Calu3 (cell line): ENCODE measurements at regions not wholly inside any gene's neighbourhood (a gene's known extent, or its start where the extent isn't known, plus 50 kb on each side); places are given as distances from the start of the nearest gene placed in this dataset.

Experiments used
- BruUV-seq: library from RNA; stranded (reverse); fragments of 400-500 nt; replicated peaks from 2 replicates; lab custom pipeline; 2021; lab: Mats Ljungman, UMichigan
- CTCF ChIA-PET: fragments of 300-600 bp; sonication (Branson Sonifier 250); formaldehyde crosslinking; loops from one replicate; lab custom pipeline; 2022; ENCODE audit warnings: antibody characterized with exemption; lab: Charles Lee
- DNase-seq: peaks from one replicate; pipeline ENCODE4 v3.0.0; 2022
- H3K27ac Mint-ChIP-seq: one replicate; pipeline ENCODE4 v1.8.0; 2022; ENCODE audit warnings: mixed read lengths; ENCODE audit not compliant: unreplicated experiment
- H3K27me3 Mint-ChIP-seq: one replicate; pipeline ENCODE4 v1.8.0; 2022; ENCODE audit warnings: mixed read lengths; ENCODE audit not compliant: unreplicated experiment
- H3K36me3 Mint-ChIP-seq: one replicate; pipeline ENCODE4 v1.8.0; 2022; ENCODE audit warnings: mild to moderate bottlenecking, moderate library complexity, mixed read lengths; ENCODE audit not compliant: insufficient read depth, unreplicated experiment
- H3K4me1 Mint-ChIP-seq: one replicate; pipeline ENCODE4 v1.8.0; 2022; ENCODE audit warnings: mild to moderate bottlenecking, low read depth, mixed read lengths; ENCODE audit not compliant: unreplicated experiment
- H3K4me3 Mint-ChIP-seq: one replicate; pipeline ENCODE4 v1.8.0; 2022; ENCODE audit warnings: mild to moderate bottlenecking, low read depth, moderate library complexity, mixed read lengths; ENCODE audit not compliant: unreplicated experiment
- H3K9me3 Mint-ChIP-seq: one replicate; pipeline ENCODE4 v1.8.0; 2022; ENCODE audit warnings: low read depth, mixed read lengths; ENCODE audit not compliant: unreplicated experiment
- CTCF ChIP-seq: fragments of 200-600 bp; IDR thresholded peaks from one replicate; pipeline ENCODE4 v1.8.0; 2022; ENCODE audit warnings: antibody characterized with exemption; ENCODE audit not compliant: unreplicated experiment
- intact Hi-C: fragments of 100-400 bp; cut with micrococcal nuclease; formaldehyde crosslinking; loops from one replicate; pipeline ENCODE4 v1.10.0; 2022; ENCODE audit not compliant: unreplicated experiment

GRCh38 chr13:106685143-106685542, 117.2 kb upstream of the ARGLU1 start:
- peaks cover 3% of the 10 kb centered on the region for H3K9me3 Mint-ChIP-seq
- no TSS peak for BruUV-seq
- TF ChIP-seq CTCF = no peak
- no peak overlapping the region for H3K27ac Mint-ChIP-seq
- no peaks in the 10 kb centered on the region for H3K27me3 Mint-ChIP-seq
- H3K36me3 Mint-ChIP-seq = no peaks in the 10 kb centered on the region
- intact Hi-C loops = no loop called here
- no peak for DNase-seq
- CTCF ChIA-PET = interaction anchor here (0.7 kb wide), 1 partner anchor 1799 kb away, joined by 3 read pairs; no protein-coding TSS in a partner anchor
- H3K4me3 Mint-ChIP-seq = no peak overlapping the region
- H3K4me1 Mint-ChIP-seq = no peaks in the 10 kb centered on the region

GRCh38 chr13:106683918-106684317, 116.0 kb upstream of the ARGLU1 start:
- H3K4me3 Mint-ChIP-seq = no peak overlapping the region
- no peak for TF ChIP-seq CTCF
- intact Hi-C loops = no loop called here
- peaks cover 3% of the 10 kb centered on the region for H3K9me3 Mint-ChIP-seq
- no TSS peak for BruUV-seq
- no peak for DNase-seq
- no peaks in the 10 kb centered on the region for H3K36me3 Mint-ChIP-seq
- CTCF ChIA-PET = no interaction called here
- no peaks in the 10 kb centered on the region for H3K27me3 Mint-ChIP-seq
- no peak overlapping the region for H3K27ac Mint-ChIP-seq
- H3K4me1 Mint-ChIP-seq = no peaks in the 10 kb centered on the region

GRCh38 chr13:106683179-106683578, 115.2 kb upstream of the ARGLU1 start:
- intact Hi-C loops = no loop called here
- DNase-seq = no peak
- Mint-ChIP-seq H3K36me3 (no peaks in the 10 kb centered on the region), H3K27me3 (no peaks in the 10 kb centered on the region), H3K9me3 (peaks cover 3% of the 10 kb centered on the region), H3K4me1 (no peaks in the 10 kb centered on the region), H3K4me3 (no peak overlapping the region), H3K27ac (no peak overlapping the region)
- BruUV-seq = no TSS peak
- TF ChIP-seq CTCF = no peak
- CTCF ChIA-PET = no interaction called here

- Mint-ChIP-seq H3K36me3 (no peaks in the 10 kb centered on the region), H3K4me1 (no peaks in the 10 kb centered on the region), H3K4me3 (no peak overlapping the region), H3K9me3 (peaks cover 3% of the 10 kb centered on the region), H3K27ac (no peak overlapping the region), H3K27me3 (no peaks in the 10 kb centered on the region)
- intact Hi-C loops = no loop called here
- no peak for DNase-seq
- CTCF ChIA-PET = no interaction called here
- BruUV-seq = no TSS peak
- TF ChIP-seq CTCF = no peak
Measured at GRCh38 chr13:106681997-106682396, 114.1 kb upstream of the ARGLU1 start.
